ENCODE measurements at regions not wholly inside any gene's neighbourhood (a gene's known extent, or its start where the extent isn't known, plus 50 kb on each side); places are given as distances from the start of the nearest gene placed in this dataset.

DNA sequence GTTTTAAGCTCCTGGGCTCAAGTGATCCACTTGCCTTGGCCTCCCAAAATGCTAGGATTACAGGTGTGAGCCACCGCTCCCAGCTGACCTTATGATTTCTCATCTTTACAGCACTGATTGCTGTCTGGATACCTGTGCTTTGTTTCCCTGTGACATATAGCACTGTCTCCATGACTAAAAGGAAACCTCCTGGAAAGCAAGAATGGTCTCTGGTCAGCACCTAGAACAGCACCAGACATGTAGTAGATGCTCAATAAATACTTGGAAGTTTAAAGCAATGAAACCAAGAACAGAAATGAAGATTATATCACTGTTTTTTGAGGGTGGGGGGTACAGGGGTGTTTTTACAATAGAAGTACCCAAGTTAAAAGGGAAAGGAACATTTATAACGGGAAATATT lies 156.8 kb upstream of the ADAMTS9 start:
- Histone ChIP-seq H3K27me3 (replicated peaks; ENCODE audit: insufficient read depth) (no peaks in the 10 kb centered on the region), H2AFZ (no peak overlapping the region), H3K9me2 (ENCODE audit: insufficient read depth) (no peaks in the 10 kb centered on the region), H3K27ac (no peak overlapping the region), H4K20me1 (ENCODE audit: insufficient read depth) (no peaks in the 10 kb centered on the region), H3K79me2 (ENCODE audit: insufficient read depth) (no peaks in the 10 kb centered on the region), H3K9ac (no peak overlapping the region), H3K4me3 (no peak overlapping the region), H3K36me3 (ENCODE audit: low read depth) (no peaks in the 10 kb centered on the region), H3K4me1 (ENCODE audit: insufficient read depth) (no peaks in the 10 kb centered on the region), H3F3A (ENCODE audit: insufficient read depth) (no peaks in the 10 kb centered on the region), H3K4me2 (ENCODE audit: unreplicated experiment) (no peak overlapping the region), H3K9me3 (ENCODE audit: low read depth) (no peaks in the 10 kb centered on the region)
- no peak for TF ChIP-seq EZH2phosphoT487 (IDR thresholded peaks at IDR 0.05; ENCODE audit: insufficient read depth, low read depth)
- TF ChIP-seq EZH2 (IDR thresholded peaks at IDR 0.05; ENCODE audit: insufficient read depth, poor library complexity, severe bottlenecking): no peak
- in situ Hi-C loops (cut with MboI): no loop called here
- WGBS, 2 experiments (ENCODE audit: low coverage in 1 of 2, low lambda C conversion rate in 2 of 2, missing lambda C conversion rate in 2 of 2): 72 to 83% methylated on average over 2 of the region's 2 CpGs
- DNase-seq: no peak

DNA sequence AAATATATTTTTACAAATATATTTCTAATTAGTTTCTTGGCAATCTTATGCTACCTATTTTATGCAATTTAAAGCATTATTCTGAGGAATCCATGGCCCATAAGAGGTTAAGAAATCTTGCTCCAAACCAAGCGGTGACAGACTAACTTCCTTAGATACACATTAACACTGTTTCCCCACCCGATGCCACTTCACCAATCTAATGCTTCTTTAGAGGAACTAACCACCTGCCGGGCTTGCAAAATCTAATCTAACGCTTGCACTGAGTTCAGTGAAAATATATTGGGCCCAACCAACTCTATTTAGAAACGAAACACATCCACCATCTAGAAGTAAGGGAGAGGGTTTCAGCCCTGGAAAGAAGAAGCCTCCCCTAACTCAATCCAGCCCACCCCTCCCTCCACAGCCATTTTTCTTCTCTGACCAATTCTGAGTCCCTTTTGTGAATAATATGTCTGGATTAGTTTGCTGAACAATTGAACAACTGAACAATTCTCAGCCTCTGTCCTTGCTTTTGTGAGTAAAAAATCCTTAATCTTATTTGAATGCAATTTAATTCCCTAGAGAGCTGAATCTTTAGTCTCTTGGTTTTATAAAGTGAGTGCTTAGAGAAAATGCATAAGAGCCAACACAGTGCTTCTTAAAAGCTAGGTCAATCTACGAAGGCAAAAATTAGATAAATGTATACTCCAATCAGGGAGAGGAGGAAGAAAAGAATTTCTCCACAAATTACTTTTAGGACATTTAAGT lies 150.4 kb upstream of the ADAMTS9 start:
- no peaks in the 10 kb centered on the region for H3K27me3 ChIP-seq (replicated peaks; ENCODE audit: insufficient read depth)
- no peaks in the 10 kb centered on the region for H3K9me2 ChIP-seq (ENCODE audit: insufficient read depth)
- no peak for TF ChIP-seq EZH2phosphoT487 (IDR thresholded peaks at IDR 0.05; ENCODE audit: insufficient read depth, low read depth)
- no peak for TF ChIP-seq EZH2 (IDR thresholded peaks at IDR 0.05; ENCODE audit: insufficient read depth, poor library complexity, severe bottlenecking)
- no peak overlapping the region for H3K27ac ChIP-seq
- H2AFZ ChIP-seq: no peak overlapping the region
- H4K20me1 ChIP-seq (ENCODE audit: insufficient read depth): no peaks in the 10 kb centered on the region
- H3K4me1 ChIP-seq (ENCODE audit: insufficient read depth): no peaks in the 10 kb centered on the region
- in situ Hi-C loops (cut with MboI): no loop called here
- 65 to 68% methylated on average over 6 of the region's 6 CpGs for WGBS, 2 experiments (ENCODE audit: low coverage in 1 of 2, low lambda C conversion rate in 2 of 2, missing lambda C conversion rate in 2 of 2)
- no peak for DNase-seq
- H3K79me2 ChIP-seq (ENCODE audit: insufficient read depth): no peaks in the 10 kb centered on the region
- no peaks in the 10 kb centered on the region for H3K9me3 ChIP-seq (ENCODE audit: low read depth)
- no peak overlapping the region for H3K4me3 ChIP-seq
- no peak overlapping the region for H3K9ac ChIP-seq
- no peak overlapping the region for H3K4me2 ChIP-seq (ENCODE audit: unreplicated experiment)
- no peaks in the 10 kb centered on the region for H3F3A ChIP-seq (ENCODE audit: insufficient read depth)
- no peaks in the 10 kb centered on the region for H3K36me3 ChIP-seq (ENCODE audit: low read depth)

- Histone ChIP-seq H3K27ac (no peak overlapping the region), H3K27me3 (replicated peaks; ENCODE audit: insufficient read depth) (no peaks in the 10 kb centered on the region), H3F3A (ENCODE audit: insufficient read depth) (no peaks in the 10 kb centered on the region), H3K79me2 (ENCODE audit: insufficient read depth) (no peaks in the 10 kb centered on the region), H3K9ac (no peak overlapping the region), H4K20me1 (ENCODE audit: insufficient read depth) (no peaks in the 10 kb centered on the region), H3K4me1 (ENCODE audit: insufficient read depth) (no peaks in the 10 kb centered on the region), H3K4me2 (ENCODE audit: unreplicated experiment) (no peak overlapping the region), H2AFZ (no peak overlapping the region), H3K9me3 (ENCODE audit: low read depth) (no peaks in the 10 kb centered on the region), H3K4me3 (no peak overlapping the region), H3K9me2 (ENCODE audit: insufficient read depth) (no peaks in the 10 kb centered on the region), H3K36me3 (ENCODE audit: low read depth) (no peaks in the 10 kb centered on the region)
- in situ Hi-C loops (cut with MboI): no loop called here
- no peak for DNase-seq
- TF ChIP-seq EZH2 (IDR thresholded peaks at IDR 0.05; ENCODE audit: insufficient read depth, poor library complexity, severe bottlenecking) (no peak), EZH2phosphoT487 (IDR thresholded peaks at IDR 0.05; ENCODE audit: insufficient read depth, low read depth) (no peak)
- WGBS, 2 experiments (ENCODE audit: low coverage in 1 of 2, low lambda C conversion rate in 2 of 2, missing lambda C conversion rate in 2 of 2): 60 to 63% methylated on average over 2 of the region's 2 CpGs
Measured at GRCh38 chr3:64837126-64837738, 149.4 kb upstream of the ADAMTS9 start.

- H2AFZ ChIP-seq: no peak overlapping the region
- no peaks in the 10 kb centered on the region for H3K9me3 ChIP-seq (ENCODE audit: low read depth)
- no peak for DNase-seq
- no peaks in the 10 kb centered on the region for H3K4me1 ChIP-seq (ENCODE audit: insufficient read depth)
- TF ChIP-seq EZH2phosphoT487 (IDR thresholded peaks at IDR 0.05; ENCODE audit: insufficient read depth, low read depth) (no peak), EZH2 (IDR thresholded peaks at IDR 0.05; ENCODE audit: insufficient read depth, poor library complexity, severe bottlenecking) (no peak)
- no peaks in the 10 kb centered on the region for H3K9me2 ChIP-seq (ENCODE audit: insufficient read depth)
- H3K36me3 ChIP-seq (ENCODE audit: low read depth): no peaks in the 10 kb centered on the region
- in situ Hi-C loops (cut with MboI): no loop called here
- no peak overlapping the region for H3K4me3 ChIP-seq
- 54 to 65% methylated on average over 2 of the region's 2 CpGs for whole genome bisulfite sequencing, 2 experiments (ENCODE audit: low coverage in 1 of 2, low lambda C conversion rate in 2 of 2, missing lambda C conversion rate in 2 of 2)
- no peaks in the 10 kb centered on the region for H4K20me1 ChIP-seq (ENCODE audit: insufficient read depth)
- H3K4me2 ChIP-seq (ENCODE audit: unreplicated experiment): no peak overlapping the region
- no peak overlapping the region for H3K27ac ChIP-seq
- no peaks in the 10 kb centered on the region for H3F3A ChIP-seq (ENCODE audit: insufficient read depth)
- no peaks in the 10 kb centered on the region for H3K27me3 ChIP-seq (replicated peaks; ENCODE audit: insufficient read depth)
- no peaks in the 10 kb centered on the region for H3K79me2 ChIP-seq (ENCODE audit: insufficient read depth)
- H3K9ac ChIP-seq: no peak overlapping the region
Measured at GRCh38 chr3:64836097-64836496, 148.3 kb upstream of the ADAMTS9 start.
